ENCODE measurements at regions not wholly inside any gene's neighbourhood (a gene's known extent, or its start where the extent isn't known, plus 50 kb on each side); places are given as distances from the start of the nearest gene placed in this dataset.
"Not testable (repeated sequence)": the region's sequence is repeated elsewhere in the genome, so short reads cannot be mapped to it uniquely, and the experiment has no call there.

- TF ChIP-seq, protein P1, sequence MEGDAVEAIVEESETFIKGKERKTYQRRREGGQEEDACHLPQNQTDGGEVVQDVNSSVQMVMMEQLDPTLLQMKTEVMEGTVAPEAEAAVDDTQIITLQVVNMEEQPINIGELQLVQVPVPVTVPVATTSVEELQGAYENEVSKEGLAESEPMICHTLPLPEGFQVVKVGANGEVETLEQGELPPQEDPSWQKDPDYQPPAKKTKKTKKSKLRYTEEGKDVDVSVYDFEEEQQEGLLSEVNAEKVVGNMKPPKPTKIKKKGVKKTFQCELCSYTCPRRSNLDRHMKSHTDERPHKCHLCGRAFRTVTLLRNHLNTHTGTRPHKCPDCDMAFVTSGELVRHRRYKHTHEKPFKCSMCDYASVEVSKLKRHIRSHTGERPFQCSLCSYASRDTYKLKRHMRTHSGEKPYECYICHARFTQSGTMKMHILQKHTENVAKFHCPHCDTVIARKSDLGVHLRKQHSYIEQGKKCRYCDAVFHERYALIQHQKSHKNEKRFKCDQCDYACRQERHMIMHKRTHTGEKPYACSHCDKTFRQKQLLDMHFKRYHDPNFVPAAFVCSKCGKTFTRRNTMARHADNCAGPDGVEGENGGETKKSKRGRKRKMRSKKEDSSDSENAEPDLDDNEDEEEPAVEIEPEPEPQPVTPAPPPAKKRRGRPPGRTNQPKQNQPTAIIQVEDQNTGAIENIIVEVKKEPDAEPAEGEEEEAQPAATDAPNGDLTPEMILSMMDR (IDR thresholded peaks at IDR 0.05): not testable (repeated sequence)
- TF ChIP-seq POLR2A, POLR2AphosphoS5 (IDR thresholded peaks at IDR 0.05): not testable (repeated sequence)
Observed at GRCh38 chr16:29346203-29346602, 60.3 kb downstream of the NPIPB11 start.

Data from breast epithelium (tissue), 3 donors.